ENCODE measurements at regions not wholly inside any gene's neighbourhood (a gene's known extent, or its start where the extent isn't known, plus 50 kb on each side); places are given as distances from the start of the nearest gene placed in this dataset.

DNA sequence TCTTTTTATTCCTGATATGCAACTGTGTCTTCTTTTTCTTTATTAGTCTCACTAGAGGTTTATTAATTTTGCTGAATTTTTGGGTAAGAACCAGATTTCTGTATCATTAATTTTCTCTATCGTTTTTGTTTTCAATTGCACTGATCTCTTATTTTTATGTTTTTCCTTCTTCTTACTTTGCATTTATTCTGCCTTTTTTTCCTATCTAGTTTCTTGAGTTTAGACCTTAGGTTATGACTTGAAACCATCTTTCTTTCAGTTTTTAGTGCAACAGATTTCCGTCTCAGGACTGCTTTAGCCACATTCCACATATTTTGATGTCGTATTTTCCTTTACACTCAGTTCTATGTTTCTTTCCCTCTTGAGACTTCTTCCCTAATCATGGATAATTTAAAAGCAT is 56.6 kb downstream of the IARS1 start:
- ChIA-PET POLR2A (ENCODE audit: partially characterized antibody) (interaction anchor here (0.7 to 2.4 kb wide), 3 partner anchors 12 to 96 kb away, joined by 3 to 5 read pairs (median 4); no protein-coding TSS in a partner anchor), CTCF (ENCODE audit: partially characterized antibody) (interaction anchor here (7.3 kb wide), 1 partner anchor 95 kb away, joined by 116 read pairs; no protein-coding TSS in a partner anchor)
- Histone ChIP-seq H4K8ac (ENCODE audit: extremely low read depth, insufficient read depth, low read length) (no peak overlapping the region), H2BK15ac (ENCODE audit: low read length) (no peak overlapping the region), H2BK5ac (ENCODE audit: low read depth, low read length) (no peak overlapping the region), H3K4me2 (ENCODE audit: insufficient read depth in 1 of 2, low read depth in 2 of 2, low read length in 2 of 2) (no peak overlapping the region), H3K9ac (replicated peaks in 1 of 4; ENCODE audit: extremely low read depth in 1 of 4, low read depth in 3 of 4, low read length in 3 of 4) (no peak overlapping the region), H3K4ac (replicated peaks; ENCODE audit: insufficient read length, low read depth, low read length) (no peak overlapping the region), H3K36me3 (ENCODE audit: control insufficient read depth in 2 of 4, insufficient read depth in 4 of 4, low read length in 3 of 4) (peaks cover 26 to 84% (median 58%) of the 10 kb centered on the region in 4 experiments), H4K20me1 (replicated peaks in 1 of 2; ENCODE audit: control insufficient read depth in 1 of 2, insufficient read depth in 2 of 2, low read length in 2 of 2) (peaks cover 0 to 6% of the 10 kb centered on the region in 2 experiments), H4K91ac (replicated peaks; ENCODE audit: insufficient read length, low read length) (no peak overlapping the region), H3K23ac (ENCODE audit: insufficient read length) (no peak overlapping the region), H3K14ac (ENCODE audit: insufficient read length) (no peak overlapping the region), H3K18ac (ENCODE audit: extremely low read depth, low read length) (no peak overlapping the region), H2AK5ac (ENCODE audit: low read depth, low read length) (no peak overlapping the region), H3K4me1 (replicated peaks in 1 of 4; ENCODE audit: control insufficient read depth in 3 of 4, insufficient read depth in 4 of 4, low read length in 3 of 4) (no peaks in the 10 kb centered on the region), H3K56ac (replicated peaks; ENCODE audit: insufficient read length, low read depth, low read length) (no peak overlapping the region), H3K4me3 (ENCODE audit: extremely low read depth in 1 of 4, insufficient read depth in 2 of 4, low read depth in 3 of 4, low read length in 4 of 4) (no peak overlapping the region), H3K23me2 (ENCODE audit: low read depth, low read length) (no peaks in the 10 kb centered on the region), H4K5ac (ENCODE audit: insufficient read length, low read depth, low read length) (no peak overlapping the region), H2BK20ac (ENCODE audit: low read length) (no peak overlapping the region), H3K9me3 (ENCODE audit: insufficient read depth in 2 of 2, low read depth in 1 of 2, low read length in 1 of 2) (no peaks in the 10 kb centered on the region), H3K27ac (ENCODE audit: low read depth, low read length) (no peak overlapping the region), H3K79me2 (ENCODE audit: control insufficient read depth in 1 of 2, insufficient read depth in 2 of 2, low read length in 2 of 2) (no peaks in the 10 kb centered on the region), H3K27me3 (replicated peaks in 1 of 4; ENCODE audit: control insufficient read depth in 3 of 4, extremely low read depth in 1 of 4, insufficient read depth in 3 of 4, low read length in 3 of 4) (no peaks in the 10 kb centered on the region), H3K79me1 (ENCODE audit: low read depth, low read length) (no peaks in the 10 kb centered on the region), H2BK120ac (replicated peaks; ENCODE audit: low read depth, low read length) (no peak overlapping the region), H2AFZ (ENCODE audit: low read length) (no peak overlapping the region), H2BK12ac (ENCODE audit: low read depth, low read length) (no peak overlapping the region)
- WGBS, 2 experiments (ENCODE audit: extremely low coverage in 1 of 2, insufficient coverage in 1 of 2, insufficient read length in 1 of 2, insufficient replicate concordance in 2 of 2, low coverage in 1 of 2, low lambda C conversion rate in 2 of 2, missing lambda C conversion rate in 1 of 2) = 98% methylated on average over 3 of the region's 3 CpGs; no CpG with 5 or more reads in 1 of the 2 experiments
- DNase-seq (ENCODE audit: low read depth in 1 of 2, low spot score in 2 of 2) (no peak), FAIRE-seq (no peak)
- TF ChIP-seq SIN3A (conservative IDR thresholded peaks at IDR 0.05 in 1 of 2, IDR thresholded peaks at IDR 0.05 in 1 of 2; ENCODE audit: low read depth in 1 of 2, low read length in 2 of 2) (no peak), KDM5A (IDR thresholded peaks at IDR 0.05; ENCODE audit: low read length) (no peak), SUZ12 (IDR thresholded peaks at IDR 0.05; ENCODE audit: low read length) (no peak), TAF7 (optimal IDR thresholded peaks at IDR 0.05; ENCODE audit: borderline replicate concordance, low read depth, low read length) (no peak), CBX5 (IDR thresholded peaks at IDR 0.05; ENCODE audit: low read depth, low read length) (no peak), KDM4A (IDR thresholded peaks at IDR 0.05; ENCODE audit: low read depth, low read length, severe bottlenecking) (no peak), PHF8 (conservative IDR thresholded peaks at IDR 0.05; ENCODE audit: low read depth, low read length) (no peak), CREB1 (IDR thresholded peaks at IDR 0.05) (no peak), SAP30 (IDR thresholded peaks at IDR 0.05; ENCODE audit: insufficient read depth, insufficient replicate concordance, low read length) (no peak), ZNF274 (IDR thresholded peaks at IDR 0.05; ENCODE audit: borderline replicate concordance, extremely low read depth, low read length) (no peak), EGR1 (IDR thresholded peaks at IDR 0.05; ENCODE audit: borderline replicate concordance, low read depth, low read length) (no peak), RFX5 (IDR thresholded peaks at IDR 0.05; ENCODE audit: borderline replicate concordance, low read depth, low read length) (no peak), RBBP5 (IDR thresholded peaks at IDR 0.05; ENCODE audit: borderline replicate concordance, low read depth, low read length) (no peak), EZH2 (IDR thresholded peaks at IDR 0.05; ENCODE audit: low read depth, low read length, severe bottlenecking) (no peak), POLR2AphosphoS5 (IDR thresholded peaks at IDR 0.05; ENCODE audit: low read depth, low read length) (no peak)

Measured in H1 (cell line).